DND-41 (cell line): ENCODE measurements at regions not wholly inside any gene's neighbourhood (a gene's known extent, or its start where the extent isn't known, plus 50 kb on each side); places are given as distances from the start of the nearest gene placed in this dataset.

ENCODE experiments used
- ATAC-seq: fragments of 200-7000 bp; cut with Tn5 transposase; 3 replicates; pipeline ENCODE4 v1.9.1; 2021; ENCODE audit warnings: low read depth; ENCODE audit not compliant: insufficient read depth
- DNase-seq: peaks from one replicate; pipeline ENCODE4 v3.0.0-alpha.2; 2020
- H2AFZ ChIP-seq: 2 replicates; pipeline ENCODE4 v1.6.0; 2012; ENCODE audit warnings: low read depth, low read length
- H3K27ac ChIP-seq: 2 replicates; pipeline ENCODE4 v1.5.1; 2012; ENCODE audit warnings: low read length, inconsistent platforms
- H3K27me3 ChIP-seq: fragments of 200-600 bp; sonication (generic); 2 replicates; pipeline ENCODE4 v1.6.0; 2012; ENCODE audit warnings: low read length, mild to moderate bottlenecking, inconsistent platforms; ENCODE audit not compliant: insufficient read depth, poor library complexity
- H3K36me3 ChIP-seq: 2 replicates; pipeline ENCODE4 v1.5.1; 2012; ENCODE audit warnings: low read length, inconsistent platforms; ENCODE audit not compliant: insufficient read depth
- H3K4me1 ChIP-seq: 2 replicates; pipeline ENCODE4 v1.5.1; 2012; ENCODE audit warnings: mild to moderate bottlenecking, low read length; ENCODE audit not compliant: insufficient read depth
- H3K4me2 ChIP-seq: 2 replicates; pipeline ENCODE4 v1.6.0; 2012; ENCODE audit warnings: mild to moderate bottlenecking, moderate library complexity, low read length, inconsistent platforms; ENCODE audit not compliant: insufficient read depth
- H3K4me3 ChIP-seq, 2 experiments: fragments of 200-600 bp in 1 of 2; shearing (Covaris generic) in 1 of 2; 2 replicates each; pipeline ENCODE4 v1.5.1; 2012 to 2016; ENCODE audit warnings: inconsistent platforms in 2 of 2, low read length in 2 of 2, mild to moderate bottlenecking in 2 of 2, low read depth in 1 of 2, moderate library complexity in 1 of 2
- H3K79me2 ChIP-seq: 2 replicates; pipeline ENCODE4 v1.6.0; 2012; ENCODE audit warnings: low read length, inconsistent platforms; ENCODE audit not compliant: insufficient read depth
- H3K9ac ChIP-seq: 2 replicates; pipeline ENCODE4 v1.6.0; 2012; ENCODE audit warnings: low read depth, mild to moderate bottlenecking, inconsistent platforms, low read length, moderate library complexity
- H3K9me3 ChIP-seq: 2 replicates; pipeline ENCODE4 v1.5.1; 2012; ENCODE audit warnings: low read length, moderate library complexity, mild to moderate bottlenecking, inconsistent platforms; ENCODE audit not compliant: insufficient read depth, severe bottlenecking
- H4K20me1 ChIP-seq: 2 replicates; pipeline ENCODE4 v1.6.0; 2012; ENCODE audit warnings: low read length; ENCODE audit not compliant: insufficient read depth
- EZH2 ChIP-seq: IDR thresholded peaks from 3 replicates; pipeline ENCODE4 v1.6.1; 2012; ENCODE audit warnings: borderline replicate concordance, low read depth, mild to moderate bottlenecking, moderate library complexity, low read length, inconsistent platforms; ENCODE audit not compliant: severe bottlenecking
- TF ChIP-seq, protein P1 (sequence below): IDR thresholded peaks from 2 replicates; pipeline ENCODE4 v1.5.1; 2012; ENCODE audit warnings: borderline replicate concordance, low read length, moderate library complexity, mild to moderate bottlenecking; ENCODE audit not compliant: poor library complexity, severe bottlenecking; ENCODE audit errors: extremely low read depth

DNA sequence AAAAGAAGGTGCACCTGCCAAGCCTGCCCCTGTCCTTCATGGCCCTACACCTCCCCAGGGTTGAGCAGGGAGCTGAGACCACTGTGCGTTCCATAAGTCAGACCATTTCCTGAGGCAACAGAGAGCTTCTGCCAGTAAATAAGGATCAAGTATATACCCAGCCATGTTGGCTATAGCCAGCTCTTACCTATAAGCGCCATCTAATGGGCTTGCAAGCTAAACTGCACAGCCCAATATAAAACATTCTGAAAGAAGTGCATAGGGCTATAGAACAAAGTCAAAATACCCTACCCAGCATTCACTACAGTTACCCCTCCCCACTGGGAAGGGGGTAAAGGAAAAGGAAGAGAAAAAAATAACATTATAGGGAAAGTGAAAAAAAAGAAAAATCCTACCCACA lies 59.3 kb upstream of the SCAF11 start:
- Histone ChIP-seq H2AFZ (no peak overlapping the region), H3K4me2 (no peak overlapping the region), H3K27me3 (no peaks in the 10 kb centered on the region), H3K79me2 (no peaks in the 10 kb centered on the region), H3K4me1 (no peaks in the 10 kb centered on the region), H3K4me3 (no peak overlapping the region), H3K9ac (no peak overlapping the region), H4K20me1 (no peaks in the 10 kb centered on the region), H3K36me3 (no peaks in the 10 kb centered on the region), H3K9me3 (peaks cover 32% of the 10 kb centered on the region), H3K27ac (no peak overlapping the region)
- ATAC-seq, result no peak
- no peak for DNase-seq
- TF ChIP-seq, protein P1, sequence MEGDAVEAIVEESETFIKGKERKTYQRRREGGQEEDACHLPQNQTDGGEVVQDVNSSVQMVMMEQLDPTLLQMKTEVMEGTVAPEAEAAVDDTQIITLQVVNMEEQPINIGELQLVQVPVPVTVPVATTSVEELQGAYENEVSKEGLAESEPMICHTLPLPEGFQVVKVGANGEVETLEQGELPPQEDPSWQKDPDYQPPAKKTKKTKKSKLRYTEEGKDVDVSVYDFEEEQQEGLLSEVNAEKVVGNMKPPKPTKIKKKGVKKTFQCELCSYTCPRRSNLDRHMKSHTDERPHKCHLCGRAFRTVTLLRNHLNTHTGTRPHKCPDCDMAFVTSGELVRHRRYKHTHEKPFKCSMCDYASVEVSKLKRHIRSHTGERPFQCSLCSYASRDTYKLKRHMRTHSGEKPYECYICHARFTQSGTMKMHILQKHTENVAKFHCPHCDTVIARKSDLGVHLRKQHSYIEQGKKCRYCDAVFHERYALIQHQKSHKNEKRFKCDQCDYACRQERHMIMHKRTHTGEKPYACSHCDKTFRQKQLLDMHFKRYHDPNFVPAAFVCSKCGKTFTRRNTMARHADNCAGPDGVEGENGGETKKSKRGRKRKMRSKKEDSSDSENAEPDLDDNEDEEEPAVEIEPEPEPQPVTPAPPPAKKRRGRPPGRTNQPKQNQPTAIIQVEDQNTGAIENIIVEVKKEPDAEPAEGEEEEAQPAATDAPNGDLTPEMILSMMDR, result no peak
- no peak for TF ChIP-seq EZH2

DNA sequence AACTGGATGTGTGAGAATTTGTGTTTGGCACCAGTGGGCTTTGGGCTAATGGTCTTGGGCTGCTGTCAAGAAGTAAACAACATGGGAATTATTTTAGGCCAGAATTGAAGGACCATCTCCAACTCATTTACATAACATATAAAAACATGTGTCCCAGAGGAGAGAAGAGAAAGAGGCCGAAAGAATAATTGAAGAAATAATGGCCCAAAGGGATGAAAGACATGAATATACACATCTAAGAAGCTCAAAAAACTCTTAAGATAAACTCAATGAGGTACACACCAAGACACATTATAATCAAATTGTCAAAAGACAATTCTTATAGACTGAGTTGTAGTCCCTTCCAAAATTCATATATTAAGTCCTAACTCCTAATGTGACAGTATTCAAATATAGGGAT lies 56.1 kb upstream of the SCAF11 start:
- DNase-seq (no peak), ATAC-seq (no peak)

DNA sequence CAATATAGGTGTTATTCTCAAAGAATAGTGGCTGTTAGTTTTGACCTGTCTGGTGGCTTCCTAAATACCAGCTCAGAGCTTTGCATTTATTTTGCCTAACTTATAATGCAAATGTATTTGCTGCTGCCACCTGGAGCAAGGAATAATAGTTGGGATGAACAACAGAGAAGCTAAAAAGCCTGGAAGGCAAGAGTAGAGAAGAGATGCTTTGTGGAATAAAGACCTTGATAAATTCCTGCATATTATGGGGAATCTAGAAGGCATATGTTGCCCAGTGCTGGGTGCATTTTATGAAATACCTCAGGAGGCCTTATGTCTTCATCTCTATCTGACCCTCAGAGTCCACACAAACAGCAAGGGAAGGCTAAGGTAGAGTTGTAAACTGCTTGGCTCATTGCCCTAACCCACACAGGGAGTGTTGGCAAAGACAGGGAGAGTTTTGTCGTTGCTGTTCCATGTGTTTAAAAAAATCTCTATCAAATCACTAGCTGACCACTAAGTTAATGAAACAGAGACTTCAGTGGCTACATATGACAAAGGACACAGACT lies 53.7 kb upstream of the SCAF11 start:
- Histone ChIP-seq H3K9ac (no peak overlapping the region), H3K27me3 (no peaks in the 10 kb centered on the region), H3K9me3 (peaks cover 14% of the 10 kb centered on the region), H3K79me2 (no peaks in the 10 kb centered on the region), H3K4me1 (no peaks in the 10 kb centered on the region), H3K4me3 (no peak overlapping the region), H4K20me1 (no peaks in the 10 kb centered on the region), H3K27ac (no peak overlapping the region), H3K4me2 (no peak overlapping the region), H3K36me3 (no peaks in the 10 kb centered on the region), H2AFZ (no peak overlapping the region)
- no peak for ATAC-seq
- DNase-seq, result no peak
- TF ChIP-seq EZH2, result no peak
- TF ChIP-seq, protein P1, result no peak

More for the DNA sequence above, 56.1 kb upstream of the SCAF11 start:
- TF ChIP-seq, protein P1, result no peak
- no peak for TF ChIP-seq EZH2
- Histone ChIP-seq H3K9ac (no peak overlapping the region), H3K4me1 (no peaks in the 10 kb centered on the region), H3K4me2 (no peak overlapping the region), H3K79me2 (no peaks in the 10 kb centered on the region), H2AFZ (no peak overlapping the region), H3K27ac (no peak overlapping the region), H3K9me3 (peaks cover 32% of the 10 kb centered on the region), H4K20me1 (no peaks in the 10 kb centered on the region), H3K36me3 (no peaks in the 10 kb centered on the region), H3K4me3 (no peak overlapping the region), H3K27me3 (no peaks in the 10 kb centered on the region)
